ENCODE measurements at regions not wholly inside any gene's neighbourhood (a gene's known extent, or its start where the extent isn't known, plus 50 kb on each side); places are given as distances from the start of the nearest gene placed in this dataset.

- H3K4me1 ChIP-seq (ENCODE audit: control insufficient read depth in 1 of 2, low read depth in 2 of 2), result peaks cover 0 to 14% of the 10 kb centered on the region in 2 donors
- no peak for TF ChIP-seq CTCF (IDR thresholded peaks at IDR 0.05)
- DNase-seq (ENCODE audit: low spot score), result no peak
- H3K36me3 ChIP-seq, result no peaks in the 10 kb centered on the region
- no peak overlapping the region for H3K27ac ChIP-seq
- no peak overlapping the region for H3K4me3 ChIP-seq
- no peak for ATAC-seq (ENCODE audit: insufficient number of reproducible peaks, low FRiP score, low read depth)
- no peaks in the 10 kb centered on the region for H3K9me3 ChIP-seq
- H3K27me3 ChIP-seq (replicated peaks; ENCODE audit: insufficient read depth), result no peaks in the 10 kb centered on the region
These were observed 332.4 kb upstream of the MYT1L start for GRCh38 chr2:2663401-2664036.

- H3K4me3 ChIP-seq, result no peak overlapping the region
- H3K27me3 ChIP-seq (replicated peaks; ENCODE audit: insufficient read depth), result no peaks in the 10 kb centered on the region
- no peaks in the 10 kb centered on the region for H3K36me3 ChIP-seq
- no peak for ATAC-seq (ENCODE audit: insufficient number of reproducible peaks, low FRiP score, low read depth)
- no peak for TF ChIP-seq CTCF (IDR thresholded peaks at IDR 0.05)
- peaks cover 0 to 14% of the 10 kb centered on the region in 2 donors for H3K4me1 ChIP-seq (ENCODE audit: control insufficient read depth in 1 of 2, low read depth in 2 of 2)
- no peak for DNase-seq (ENCODE audit: low spot score)
- no peaks in the 10 kb centered on the region for H3K9me3 ChIP-seq
- H3K27ac ChIP-seq, result no peak overlapping the region
These were observed 331.8 kb upstream of the MYT1L start for GRCh38 chr2:2662847-2663356.

- Histone ChIP-seq H3K4me1 (ENCODE audit: control insufficient read depth in 1 of 2, low read depth in 2 of 2) (peaks cover 0 to 14% of the 10 kb centered on the region in 2 donors), H3K36me3 (no peaks in the 10 kb centered on the region), H3K4me3 (no peak overlapping the region), H3K27me3 (replicated peaks; ENCODE audit: insufficient read depth) (no peaks in the 10 kb centered on the region), H3K9me3 (no peaks in the 10 kb centered on the region), H3K27ac (no peak overlapping the region)
- DNase-seq (ENCODE audit: low spot score), result no peak
- no peak for TF ChIP-seq CTCF (IDR thresholded peaks at IDR 0.05)
- ATAC-seq (ENCODE audit: insufficient number of reproducible peaks, low FRiP score, low read depth), result no peak
These were observed 331.2 kb upstream of the MYT1L start for GRCh38 chr2:2662037-2662846.

- DNase-seq (ENCODE audit: low spot score) (no peak), ATAC-seq (ENCODE audit: insufficient number of reproducible peaks, low FRiP score, low read depth) (no peak)
- Histone ChIP-seq H3K36me3 (no peaks in the 10 kb centered on the region), H3K27ac (no peak overlapping the region), H3K4me1 (ENCODE audit: control insufficient read depth in 1 of 2, low read depth in 2 of 2) (peaks cover 0 to 26% of the 10 kb centered on the region in 2 donors), H3K9me3 (no peaks in the 10 kb centered on the region), H3K4me3 (no peak overlapping the region), H3K27me3 (replicated peaks; ENCODE audit: insufficient read depth) (no peaks in the 10 kb centered on the region)
- TF ChIP-seq CTCF (IDR thresholded peaks at IDR 0.05), result no peak
These were observed 329.8 kb upstream of the MYT1L start for GRCh38 chr2:2660789-2661355.
